ENCODE measurements at regions not wholly inside any gene's neighbourhood (a gene's known extent, or its start where the extent isn't known, plus 50 kb on each side); places are given as distances from the start of the nearest gene placed in this dataset.

GRCh38 chr2:139216435-139216834 lies 436.2 kb upstream of the NXPH2 start:
- CTCF ChIA-PET, result no interaction called here
- no peak overlapping the region for H3K4me3 ChIP-seq (ENCODE audit: low read depth, low read length)
- DNase-seq (ENCODE audit: low read depth, low spot score), result no peak
- POLR2A ChIA-PET, result no interaction called here
- TF ChIP-seq CTCF (IDR thresholded peaks at IDR 0.05; ENCODE audit: insufficient read depth, low read length, missing control alignments), result no peak

DNA sequence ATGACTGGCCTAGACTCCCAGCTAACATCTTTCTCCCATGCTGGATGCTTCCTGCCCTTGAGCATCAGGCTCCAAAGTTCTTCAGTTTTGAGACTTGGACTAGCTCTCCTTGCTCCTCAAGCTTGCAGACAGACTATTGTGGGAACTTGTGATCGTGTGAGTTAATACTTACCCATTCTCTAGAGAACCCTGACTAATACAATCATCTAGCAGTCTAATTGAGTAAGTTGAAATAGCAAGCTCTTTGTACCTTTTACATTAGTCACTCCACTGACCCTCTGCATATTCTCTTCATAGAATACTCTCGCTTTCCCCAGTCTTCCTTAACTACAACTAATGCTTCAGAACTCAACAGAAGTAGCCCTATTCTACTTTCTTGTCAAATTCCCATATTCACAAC lies 434.6 kb upstream of the NXPH2 start:
- CTCF ChIA-PET, result no interaction called here
- no peak for TF ChIP-seq CTCF (IDR thresholded peaks at IDR 0.05; ENCODE audit: insufficient read depth, low read length, missing control alignments)
- H3K4me3 ChIP-seq (ENCODE audit: low read depth, low read length), result no peak overlapping the region
- POLR2A ChIA-PET, result no interaction called here
- no peak for DNase-seq (ENCODE audit: low read depth, low spot score)

- POLR2A ChIA-PET, result no interaction called here
- no peak for DNase-seq (ENCODE audit: low read depth, low spot score)
- no peak for TF ChIP-seq CTCF (IDR thresholded peaks at IDR 0.05; ENCODE audit: insufficient read depth, low read length, missing control alignments)
- H3K4me3 ChIP-seq (ENCODE audit: low read depth, low read length), result no peak overlapping the region
- CTCF ChIA-PET, result no interaction called here
These were observed 429.4 kb upstream of the NXPH2 start for GRCh38 chr2:139209586-139209985.

GRCh38 chr2:139201516-139201915 lies 421.3 kb upstream of the NXPH2 start:
- ChIA-PET CTCF (no interaction called here), POLR2A (no interaction called here)
- no peak overlapping the region for H3K4me3 ChIP-seq (ENCODE audit: low read depth, low read length)
- no peak for DNase-seq (ENCODE audit: low read depth, low spot score)
- TF ChIP-seq CTCF (IDR thresholded peaks at IDR 0.05; ENCODE audit: insufficient read depth, low read length, missing control alignments), result no peak

DNA sequence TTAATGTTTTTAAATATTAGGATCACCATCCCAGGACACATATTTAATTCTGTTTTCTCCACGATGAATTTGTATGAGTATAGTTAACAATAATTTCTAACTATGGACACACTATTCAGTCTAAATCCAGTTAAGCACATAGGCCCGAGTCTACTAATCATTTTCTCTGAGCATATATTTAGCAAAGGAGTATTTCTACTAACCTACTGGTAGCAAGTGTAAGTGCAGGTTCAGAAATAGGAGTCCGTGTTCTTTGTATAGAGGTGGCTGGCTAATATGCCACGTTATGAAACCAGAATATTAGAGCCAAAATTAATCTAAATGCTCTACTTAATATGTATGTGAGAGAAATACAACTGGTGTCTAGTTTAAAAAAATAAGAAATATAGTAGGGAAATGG lies 416.6 kb upstream of the NXPH2 start:
- H3K4me3 ChIP-seq (ENCODE audit: low read depth, low read length), result no peak overlapping the region
- ChIA-PET POLR2A (no interaction called here), CTCF (no interaction called here)

DNA sequence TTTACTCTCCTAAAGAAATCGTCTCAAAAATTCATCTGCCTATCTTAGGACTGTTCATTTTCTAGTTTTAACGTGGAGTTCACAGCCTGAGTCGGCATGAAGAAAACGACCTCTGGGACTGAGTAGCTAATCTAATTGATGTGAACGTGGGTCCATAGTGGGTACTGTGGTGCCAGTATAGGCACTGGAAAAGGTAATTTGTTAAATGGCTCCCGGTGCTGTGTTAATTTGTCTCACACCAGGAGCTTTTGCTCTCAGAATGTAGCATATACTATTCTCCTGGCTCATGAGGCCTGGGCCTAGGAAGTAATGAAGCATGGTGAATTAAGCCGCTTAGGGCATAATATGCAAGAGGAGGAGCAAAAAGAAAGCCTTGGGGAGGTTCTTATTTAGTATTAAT lies 414.4 kb upstream of the NXPH2 start:
- ChIA-PET CTCF (no interaction called here), POLR2A (no interaction called here)
- no peak for TF ChIP-seq CTCF (IDR thresholded peaks at IDR 0.05; ENCODE audit: insufficient read depth, low read length, missing control alignments)
- no peak for DNase-seq (ENCODE audit: low read depth, low spot score)
- H3K4me3 ChIP-seq (ENCODE audit: low read depth, low read length), result no peak overlapping the region

More for the DNA sequence above, 416.6 kb upstream of the NXPH2 start:
- TF ChIP-seq CTCF (IDR thresholded peaks at IDR 0.05; ENCODE audit: insufficient read depth, low read length, missing control alignments), result no peak
- DNase-seq (ENCODE audit: low read depth, low spot score), result no peak

Data from AG04449 (cell line).